Heart right ventricle (tissue), 16 donors: ENCODE measurements at regions not wholly inside any gene's neighbourhood (a gene's known extent, or its start where the extent isn't known, plus 50 kb on each side); places are given as distances from the start of the nearest gene placed in this dataset.

Source experiments
- ATAC-seq, 8 donors: fragments of 200-7000 bp; cut with Tn5 transposase; one replicate each; pipeline ENCODE4 v1.9.1; 2020; ENCODE audit warnings: mild to moderate bottlenecking in 8 of 8, moderate library complexity in 8 of 8, moderate number of reproducible peaks in 1 of 8
- DNase-seq, 2 donors: peaks; one replicate each; pipeline ENCODE4 v3.0.0-alpha.2; 2020
- H3K27ac ChIP-seq, 10 donors: fragments of 200-600 bp; sonication (generic) in 2 of 10; one replicate each; pipeline versions ENCODE4 v1.5.0 to v1.8.0; 2020 to 2022; ENCODE audit warnings: mild to moderate bottlenecking in 3 of 10
- H3K27me3 ChIP-seq, 7 donors: fragments of 200-600 bp; one replicate each; pipeline ENCODE4 v1.8.0; 2021 to 2022; ENCODE audit warnings: mild to moderate bottlenecking in 2 of 7
- H3K36me3 ChIP-seq, 9 donors: fragments of 200-600 bp; sonication (generic) in 1 of 9; one replicate each; pipeline versions ENCODE4 v1.5.0 to v1.8.0; 2020 to 2022; ENCODE audit warnings: mild to moderate bottlenecking in 2 of 9
- H3K4me1 ChIP-seq, 9 donors: fragments of 200-600 bp; sonication (generic) in 1 of 9; one replicate each; pipeline versions ENCODE4 v1.5.0 to v1.8.0; 2020 to 2022; ENCODE audit warnings: mild to moderate bottlenecking in 4 of 9
- H3K4me3 ChIP-seq, 10 donors: fragments of 200-600 bp; sonication (generic) in 2 of 10; one replicate each; pipeline versions ENCODE4 v1.5.0 to v1.8.0; 2020 to 2022; ENCODE audit warnings: mild to moderate bottlenecking in 7 of 10, moderate library complexity in 2 of 10
- H3K9me3 ChIP-seq, 11 donors: fragments of 200-600 bp in 10 of 11; sonication (generic) in 2 of 11; one replicate each; pipeline versions ENCODE4 v1.5.0 to v1.8.0; 2013 to 2022; ENCODE audit warnings: mild to moderate bottlenecking in 2 of 11, control low read depth in 1 of 11, moderate library complexity in 1 of 11
- WGBS, 2 donors: extraction: QIAGEN DNeasy Blood & Tissue Kit; methylation state at CpG; one replicate each; pipeline ENCODE4 v1.1.7; 2013; ENCODE audit warnings: inconsistent platforms in 1 of 2; 5-methylcytosine and 5-hydroxymethylcytosine counted together
- intact Hi-C, 10 donors: fragments of 100-400 bp; cut with DNase I; formaldehyde crosslinking; loops; one replicate each; pipeline versions ENCODE4 v1.11.1 to v1.14.2; 2022
- TF ChIP-seq, protein P1 (sequence below), 9 donors: fragments of 200-600 bp; sonication (generic) in 2 of 9; IDR thresholded peaks; one replicate each; pipeline versions ENCODE4 v1.5.0 to v1.8.0; 2021 to 2022; ENCODE audit warnings: antibody characterized with exemption in 9 of 9, mild to moderate bottlenecking in 5 of 9, moderate library complexity in 1 of 9
- donor health status: Arrhythmogenic right ventricular cardiomyopathy.
- donor health status: ischemic (EF 13 %, LVEDD 7.1; RV severe dilation, severe dysfunction).
- donor health status: healthy with polysubstance abuse.
- donor health status: DM: no; HTN: yes; CAD: no.
- donor health status: DM: no; HTN: no; CAD: no.
- donor health status: ischemic (EF 25% LVEDD 6.9; RV normal size, moderate dysfunction).
- donor health status: ischemic (EF 25% LVEDD 5.7; RV mildly dilated, moderate dysfunction).
- donor health status: healthy.
- donor health status: DM: yes; HTN: yes; CAD: no.
- donor health status: Ischemic cardiomyopathy.
- donor health status: ischemic (EF 35%, LVEDD 5.7; RV mildly dilated, moderate dysfunction).
- donor health status: nonischemic (EF 11% LVEDD 7.7; RV severe dilation, severe dysfunction).
- donor health status: DM: yes; HTN: yes; CAD: no.
- donor health status: PGD.
- donor health status: ischemic (EF 29% LVEDD 5.4; RV normal size, mild dysfunction).
- donor health status: nonischemic (EF 23%, LVEDD 6.1; RV moderate dilation, normal function).

DNA sequence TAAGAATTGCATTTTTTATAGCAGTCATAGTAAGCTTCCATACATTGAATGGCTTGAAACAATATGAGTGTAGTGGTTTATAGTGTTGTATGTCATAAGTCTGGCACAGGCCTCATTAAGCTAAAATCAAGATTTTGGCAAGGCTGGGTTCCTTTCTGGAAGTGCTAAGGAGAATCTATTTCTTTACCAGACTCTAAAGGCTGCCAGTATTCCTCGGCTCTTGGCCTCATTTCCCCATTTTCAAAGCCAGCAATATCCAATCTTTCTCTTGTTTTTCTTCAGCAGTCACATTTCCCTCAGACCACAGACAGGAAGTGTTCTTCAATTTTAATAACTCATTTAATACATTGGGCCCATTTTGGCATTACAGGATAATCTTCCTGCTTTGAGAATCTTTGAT lies 1155.5 kb upstream of the PABPC4L start:
- H3K36me3 ChIP-seq: no peaks in the 10 kb centered on the region
- ATAC-seq: no peak
- peaks cover 0 to 7% (median 0%) of the 10 kb centered on the region in 11 donors for H3K9me3 ChIP-seq
- intact Hi-C loops: no loop called here
- H3K4me3 ChIP-seq: no peak overlapping the region
- no peaks in the 10 kb centered on the region for H3K27me3 ChIP-seq
- DNase-seq: no peak
- WGBS, 2 donors: 50 to 63% methylated on average over 1 of the region's 1 CpG
- TF ChIP-seq, protein P1, sequence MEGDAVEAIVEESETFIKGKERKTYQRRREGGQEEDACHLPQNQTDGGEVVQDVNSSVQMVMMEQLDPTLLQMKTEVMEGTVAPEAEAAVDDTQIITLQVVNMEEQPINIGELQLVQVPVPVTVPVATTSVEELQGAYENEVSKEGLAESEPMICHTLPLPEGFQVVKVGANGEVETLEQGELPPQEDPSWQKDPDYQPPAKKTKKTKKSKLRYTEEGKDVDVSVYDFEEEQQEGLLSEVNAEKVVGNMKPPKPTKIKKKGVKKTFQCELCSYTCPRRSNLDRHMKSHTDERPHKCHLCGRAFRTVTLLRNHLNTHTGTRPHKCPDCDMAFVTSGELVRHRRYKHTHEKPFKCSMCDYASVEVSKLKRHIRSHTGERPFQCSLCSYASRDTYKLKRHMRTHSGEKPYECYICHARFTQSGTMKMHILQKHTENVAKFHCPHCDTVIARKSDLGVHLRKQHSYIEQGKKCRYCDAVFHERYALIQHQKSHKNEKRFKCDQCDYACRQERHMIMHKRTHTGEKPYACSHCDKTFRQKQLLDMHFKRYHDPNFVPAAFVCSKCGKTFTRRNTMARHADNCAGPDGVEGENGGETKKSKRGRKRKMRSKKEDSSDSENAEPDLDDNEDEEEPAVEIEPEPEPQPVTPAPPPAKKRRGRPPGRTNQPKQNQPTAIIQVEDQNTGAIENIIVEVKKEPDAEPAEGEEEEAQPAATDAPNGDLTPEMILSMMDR (IDR thresholded peaks at IDR 0.05): no peak
- no peaks in the 10 kb centered on the region for H3K4me1 ChIP-seq
- no peak overlapping the region for H3K27ac ChIP-seq

GRCh38 chr4:135354876-135355275 lies 1153.3 kb upstream of the PABPC4L start:
- H3K27me3 ChIP-seq: no peaks in the 10 kb centered on the region
- H3K9me3 ChIP-seq: peaks cover 0 to 12% (median 0%) of the 10 kb centered on the region in 11 donors
- DNase-seq (no peak), ATAC-seq (no peak)
- WGBS, 2 donors: 77 to 81% methylated on average over 1 of the region's 1 CpG
- TF ChIP-seq, protein P1 (IDR thresholded peaks at IDR 0.05): no peak
- no peaks in the 10 kb centered on the region for H3K36me3 ChIP-seq
- no peaks in the 10 kb centered on the region for H3K4me1 ChIP-seq
- intact Hi-C loops: no loop called here
- H3K4me3 ChIP-seq: no peak overlapping the region
- H3K27ac ChIP-seq: no peak overlapping the region

- H3K27ac ChIP-seq: no peak overlapping the region
- ATAC-seq (no peak), DNase-seq (no peak)
- H3K4me1 ChIP-seq: no peaks in the 10 kb centered on the region
- intact Hi-C loops: no loop called here
- peaks cover 0 to 17% (median 0%) of the 10 kb centered on the region in 11 donors for H3K9me3 ChIP-seq
- H3K36me3 ChIP-seq: no peaks in the 10 kb centered on the region
- no peaks in the 10 kb centered on the region for H3K27me3 ChIP-seq
- WGBS, 2 donors: 84 to 85% methylated on average over 3 of the region's 3 CpGs
- H3K4me3 ChIP-seq: no peak overlapping the region
- TF ChIP-seq, protein P1 (IDR thresholded peaks at IDR 0.05): no peak
Observed at GRCh38 chr4:135353008-135353407, 1151.4 kb upstream of the PABPC4L start.

GRCh38 chr4:135344492-135344891 lies 1142.9 kb upstream of the PABPC4L start:
- 82 to 89% methylated on average over 2 of the region's 2 CpGs for WGBS, 2 donors
- Histone ChIP-seq H3K4me1 (no peaks in the 10 kb centered on the region), H3K4me3 (no peak overlapping the region), H3K36me3 (no peaks in the 10 kb centered on the region), H3K9me3 (peaks cover 0 to 19% (median 0%) of the 10 kb centered on the region in 11 donors), H3K27me3 (no peaks in the 10 kb centered on the region), H3K27ac (no peak overlapping the region)
- intact Hi-C loops: no loop called here
- TF ChIP-seq, protein P1 (IDR thresholded peaks at IDR 0.05): no peak
- ATAC-seq (no peak), DNase-seq (no peak)

DNA sequence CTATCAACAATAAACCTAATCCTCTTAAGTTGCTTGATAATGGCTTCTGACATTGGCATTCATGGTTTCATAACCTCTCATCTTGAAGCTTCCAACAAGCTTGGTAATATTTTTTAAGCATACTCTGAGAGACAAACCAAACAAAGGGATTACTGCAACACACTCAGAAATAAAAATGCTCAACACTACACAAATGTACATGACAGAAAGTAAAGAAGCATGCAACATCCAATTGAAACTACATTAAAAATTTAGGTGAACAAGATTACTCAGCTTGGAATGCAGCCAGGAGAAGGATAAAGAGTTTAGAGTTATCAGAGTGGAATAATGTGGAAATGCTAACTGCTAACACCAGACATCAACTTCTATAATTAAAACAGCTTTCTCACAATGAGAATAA lies 1136.6 kb upstream of the PABPC4L start:
- Histone ChIP-seq H3K27me3 (no peaks in the 10 kb centered on the region), H3K27ac (no peak overlapping the region), H3K36me3 (no peaks in the 10 kb centered on the region), H3K4me1 (no peaks in the 10 kb centered on the region), H3K4me3 (no peak overlapping the region), H3K9me3 (no peaks in the 10 kb centered on the region)
- no peak for ATAC-seq
- intact Hi-C loops: no loop called here
- TF ChIP-seq, protein P1 (IDR thresholded peaks at IDR 0.05): no peak
- no peak for DNase-seq
